ENCODE measurements at regions not wholly inside any gene's neighbourhood (a gene's known extent, or its start where the extent isn't known, plus 50 kb on each side); places are given as distances from the start of the nearest gene placed in this dataset.
A peak's percentile ranks its signal among the peaks of the same experiment; 100 is the strongest.

DNA sequence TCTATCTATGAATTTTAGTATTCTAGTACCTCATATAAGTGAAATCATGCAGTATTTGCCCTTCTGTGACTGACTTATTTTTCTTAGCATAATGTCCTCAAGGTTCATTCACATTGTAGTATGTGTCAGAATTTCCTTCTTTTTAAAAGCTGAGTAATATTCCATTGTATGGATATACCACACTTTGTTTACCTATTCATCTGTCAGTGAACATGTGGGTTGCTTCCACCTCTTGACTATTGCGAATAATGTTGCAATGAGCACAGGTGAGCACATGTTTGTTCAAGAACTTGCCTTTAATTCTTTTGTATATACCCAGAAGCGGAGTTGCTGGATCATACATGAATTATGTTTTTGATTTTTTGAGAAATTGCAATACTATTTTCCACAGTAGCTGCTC is 187.4 kb upstream of the RBMS1 start:
- DNase-seq: no peak

DNA sequence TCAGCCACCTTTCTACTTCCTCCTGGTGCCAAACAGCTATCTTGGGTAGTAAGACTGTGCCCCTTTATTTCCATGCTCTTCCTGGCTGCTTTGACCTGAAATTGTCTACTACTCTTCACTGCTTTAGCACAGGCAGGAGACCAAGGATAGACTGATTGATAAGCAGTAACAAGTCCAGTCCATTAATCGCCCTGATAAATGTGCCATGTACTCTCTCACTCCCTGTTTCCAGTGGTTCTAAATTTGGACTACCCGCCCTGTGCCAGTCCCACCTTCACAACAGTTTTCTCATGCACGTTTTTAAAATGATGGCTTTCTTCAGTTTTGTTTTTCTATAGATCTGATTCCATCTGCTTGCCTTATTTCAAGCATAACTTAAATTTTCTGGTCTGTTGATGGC is 189.6 kb upstream of the RBMS1 start:
- no peak for DNase-seq

DNA sequence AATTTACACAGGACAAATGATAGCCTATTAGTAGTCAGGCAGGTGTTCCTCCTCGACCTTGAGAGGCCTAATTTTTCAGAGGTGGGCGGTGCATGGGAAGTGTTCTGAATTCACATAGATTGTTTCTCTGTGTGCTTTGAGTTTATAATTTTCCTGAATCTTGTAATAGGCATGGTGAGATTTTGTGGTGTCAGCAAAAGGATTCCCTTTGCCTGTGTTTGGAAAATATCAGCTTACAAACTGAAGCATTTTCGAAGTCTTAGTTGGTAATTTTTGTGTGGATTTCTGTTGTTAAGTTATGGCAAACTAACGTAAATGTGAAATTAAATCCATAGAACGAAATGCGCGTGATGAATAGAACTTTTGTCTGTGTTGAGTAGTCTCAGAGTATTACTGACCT is 194.0 kb upstream of the RBMS1 start:
- DNase-seq: no peak

DNA sequence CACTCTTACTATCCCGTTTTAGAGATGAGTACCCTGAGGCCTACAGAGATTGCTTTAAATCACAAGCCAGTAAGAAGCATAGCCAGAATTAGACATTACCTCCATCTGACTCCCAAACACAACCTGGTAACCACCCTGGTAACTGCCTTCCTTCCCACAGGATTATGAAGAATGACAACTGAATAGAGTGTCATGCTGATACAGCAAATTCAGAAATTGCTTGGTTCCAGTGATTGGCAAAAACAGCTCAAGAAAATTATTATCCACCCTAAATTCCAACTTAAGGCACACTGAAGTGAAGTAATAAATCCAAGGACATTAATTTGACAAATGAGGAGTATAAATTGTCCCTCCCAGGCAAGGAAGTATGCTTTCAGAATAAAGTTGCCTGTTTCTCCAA is 195.8 kb upstream of the RBMS1 start:
- DNase-seq: no peak

DNA sequence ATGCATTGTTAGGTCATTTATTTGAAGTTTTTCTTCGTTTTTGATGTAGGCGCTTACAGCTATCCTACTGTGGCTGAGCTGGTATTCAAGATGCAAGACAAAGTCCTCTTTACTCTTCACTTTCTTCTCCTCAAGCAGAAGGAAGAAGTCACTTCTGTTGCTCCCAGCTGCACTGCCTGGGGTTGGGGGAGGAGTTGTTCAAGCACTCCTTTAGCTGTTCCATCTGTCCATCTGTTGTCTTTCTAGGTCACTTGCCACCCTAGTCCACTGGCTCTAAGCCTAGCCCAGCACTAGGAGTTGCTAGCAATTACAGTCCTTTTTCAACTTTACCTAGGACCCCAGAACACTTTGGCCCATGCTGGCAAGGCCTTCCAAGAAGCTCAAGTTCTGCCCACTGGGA is 200.6 kb upstream of the RBMS1 start:
- no peak for DNase-seq

- peak in 1 of 5 donors; percentile 20 for DNase-seq
Observed at GRCh38 chr2:160694631-160695030, 201.0 kb upstream of the RBMS1 start.

DNA sequence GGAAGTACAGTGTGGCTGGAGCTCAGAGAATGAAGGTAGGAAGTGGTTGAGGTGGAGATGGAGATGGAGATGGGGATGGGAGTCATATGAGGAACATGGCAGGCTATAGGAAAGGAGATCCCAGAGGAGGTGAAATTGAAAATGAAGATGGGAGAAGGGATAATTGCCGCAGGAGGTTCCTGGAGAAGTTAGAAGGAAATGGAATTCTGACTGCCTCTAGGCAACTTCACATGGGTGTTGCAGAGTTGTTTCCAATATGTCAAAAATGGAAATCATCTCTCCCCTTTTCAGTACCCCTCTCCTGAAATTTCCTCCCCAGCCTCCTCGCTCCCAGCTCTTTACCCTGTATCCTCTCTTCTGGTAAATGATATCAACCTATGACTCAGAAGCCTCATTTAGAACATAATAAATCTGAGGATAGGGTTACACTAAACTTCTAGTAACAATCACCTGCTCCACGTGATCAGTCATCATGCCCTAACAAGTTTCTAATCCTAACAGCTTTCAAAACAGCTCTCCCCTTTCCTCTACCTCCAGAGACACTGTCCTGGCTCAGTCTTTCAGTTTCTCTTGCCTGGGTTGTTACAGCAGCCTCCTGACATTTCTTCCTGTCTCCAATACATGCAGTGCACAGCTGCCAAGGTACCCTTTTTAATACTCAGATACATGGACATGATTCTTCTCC is 201.9 kb upstream of the RBMS1 start:
- DNase-seq: no peak

GRCh38 chr2:160696087-160696452 is 202.5 kb upstream of the RBMS1 start:
- no peak for DNase-seq

DNA sequence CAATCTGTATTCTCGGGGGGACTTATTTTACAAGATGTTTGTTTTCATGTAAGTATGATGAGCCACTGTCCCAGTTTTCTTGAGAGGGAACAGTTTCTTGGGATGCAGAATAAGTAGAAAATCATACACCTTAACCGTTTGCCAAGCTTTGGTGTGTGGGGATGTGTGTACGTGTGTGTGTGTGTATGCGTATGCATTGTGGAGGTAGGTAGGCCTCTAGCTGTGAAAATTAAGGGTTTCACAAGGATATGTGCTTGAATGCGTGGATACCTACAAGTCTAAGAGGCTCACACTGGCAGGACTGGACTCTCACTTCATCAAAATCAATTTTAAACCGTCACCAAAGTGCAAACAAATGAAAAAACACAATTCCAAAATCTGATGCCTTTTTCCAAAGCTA is 204.2 kb upstream of the RBMS1 start:
- no peak for DNase-seq

- DNase-seq: no peak
Observed at GRCh38 chr2:160700021-160700814, 206.6 kb upstream of the RBMS1 start.

GRCh38 chr2:160701822-160702221 is 208.2 kb upstream of the RBMS1 start:
- no peak for DNase-seq

DNA sequence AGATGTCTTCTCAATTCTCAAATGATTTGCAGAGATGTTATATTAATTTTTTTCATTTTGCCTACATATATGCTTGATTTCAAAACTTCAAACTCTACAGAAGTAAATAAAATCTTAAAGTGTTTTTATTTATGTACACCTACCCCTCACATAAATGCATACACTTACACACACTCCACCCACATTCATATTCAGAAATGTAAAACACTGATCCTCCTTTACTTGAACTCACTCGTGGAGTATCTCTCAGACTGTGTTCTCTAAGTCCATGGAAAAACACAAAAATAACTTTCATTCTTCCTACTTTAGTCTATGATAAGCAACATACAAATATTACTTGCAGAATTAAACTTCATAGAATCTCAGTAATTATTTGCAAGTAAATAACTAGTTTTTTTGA is 209.1 kb upstream of the RBMS1 start:
- DNase-seq: no peak

DNA sequence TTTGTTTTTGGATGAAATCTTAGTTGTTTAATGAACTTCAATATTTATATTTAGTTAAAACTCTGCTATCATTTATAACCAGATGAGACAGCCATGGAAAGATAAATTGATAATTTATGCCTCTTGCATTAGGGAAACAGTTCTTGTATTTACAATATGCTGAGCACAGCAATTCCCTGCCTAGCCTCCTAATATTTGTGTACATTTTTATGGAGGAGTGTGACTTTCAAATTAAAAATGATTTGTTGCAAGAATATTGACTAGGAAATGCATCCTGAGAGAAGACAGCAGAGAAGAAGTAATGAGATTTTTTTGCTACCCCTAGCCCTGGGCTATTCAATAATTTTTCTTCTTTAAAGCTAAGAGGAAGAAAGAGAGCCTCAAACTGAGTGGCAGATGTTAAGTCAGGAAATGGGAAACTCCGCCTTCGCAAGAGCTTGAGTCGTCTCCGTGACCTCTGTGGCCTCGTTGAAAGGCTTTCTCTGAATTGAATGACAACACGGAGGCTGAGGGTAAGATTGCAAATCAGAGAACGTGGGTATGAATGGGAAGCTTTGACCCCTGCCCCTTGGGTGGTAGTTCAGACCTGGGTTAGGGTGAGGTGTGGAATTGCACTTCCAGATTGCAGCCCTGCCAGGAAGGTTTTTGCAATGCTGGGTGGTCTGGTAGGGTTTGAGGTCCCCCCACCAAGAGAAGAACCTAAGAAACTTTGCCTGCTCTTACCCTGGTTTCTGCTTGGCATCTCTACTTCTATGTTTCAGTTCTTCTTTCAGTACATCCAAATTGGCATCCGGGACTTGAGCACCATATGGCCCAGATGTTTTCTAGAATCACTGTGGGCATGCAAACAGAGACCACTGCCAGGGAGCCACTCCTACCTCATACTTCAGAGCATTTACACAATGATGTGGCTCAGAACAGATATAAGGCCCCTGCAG is 210.3 kb upstream of the RBMS1 start:
- DNase-seq: peak in 1 of 5 donors; percentile 16

DNA sequence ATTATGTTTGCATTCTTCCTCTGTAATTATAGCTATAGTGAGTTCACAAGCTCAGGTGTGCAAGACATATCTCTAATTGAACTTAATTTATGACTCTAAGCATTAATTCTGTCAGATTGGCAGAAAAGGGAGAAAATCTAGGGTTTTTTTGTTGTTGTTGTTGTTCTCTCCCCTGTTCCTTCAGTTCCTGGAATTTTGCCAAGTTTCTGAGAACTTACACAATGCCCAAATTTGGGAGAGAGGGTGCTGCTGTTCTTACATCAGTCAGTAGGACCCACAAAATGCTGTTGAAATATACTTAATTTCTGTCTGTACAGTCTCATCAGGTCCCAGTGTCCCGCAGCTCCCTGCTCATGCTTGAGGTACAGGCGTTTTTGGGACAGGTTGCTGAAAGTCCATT is 221.8 kb upstream of the RBMS1 start:
- no peak for DNase-seq

- DNase-seq: no peak
Observed at GRCh38 chr2:160719116-160719515, 225.5 kb upstream of the RBMS1 start.

- no peak for DNase-seq
Observed at GRCh38 chr2:160720098-160720497, 226.5 kb upstream of the RBMS1 start.

DNA sequence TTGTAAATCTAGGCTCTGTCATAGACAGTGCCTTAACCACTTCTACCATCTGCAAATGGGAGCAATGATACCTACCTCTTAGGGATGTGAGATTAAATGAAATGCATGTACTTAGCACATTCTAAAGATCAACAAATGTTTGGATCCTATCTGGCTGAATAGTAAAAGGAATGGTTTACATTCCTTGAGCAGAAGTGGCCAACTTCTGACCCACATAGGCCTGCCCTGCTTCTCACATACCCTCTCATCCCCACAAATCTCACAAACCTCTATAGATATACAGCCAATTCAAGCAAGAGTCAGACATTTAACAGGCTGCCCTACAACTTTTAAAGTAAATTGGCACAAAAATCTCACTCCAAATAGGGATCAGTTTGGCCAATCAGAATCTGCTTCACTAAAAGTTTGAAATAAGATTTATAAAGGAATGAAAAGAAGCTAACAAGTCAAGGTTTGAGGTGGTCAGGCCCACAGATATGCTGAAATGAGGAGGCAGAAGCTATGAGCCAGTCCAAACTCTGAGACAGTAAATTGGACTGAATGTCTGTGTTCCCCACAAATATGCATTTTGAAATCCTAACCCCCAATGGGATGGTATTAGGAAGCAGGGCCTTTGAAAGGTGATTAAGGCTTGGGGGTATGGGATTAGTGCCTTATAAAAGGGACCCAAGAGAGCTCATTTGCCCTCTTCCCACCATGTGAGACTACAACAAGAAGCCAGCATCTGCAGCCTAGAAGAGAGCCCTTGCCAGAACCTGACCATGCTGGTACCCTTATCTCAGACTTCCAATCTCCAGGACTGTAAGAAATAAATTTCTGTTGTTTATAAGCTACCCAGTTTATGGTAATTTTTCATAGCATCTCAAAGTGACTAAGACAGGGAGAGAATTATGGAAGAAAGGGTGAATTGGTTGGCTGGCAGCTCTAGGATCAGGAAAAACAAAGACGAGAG is 227.8 kb upstream of the RBMS1 start:
- DNase-seq: no peak

GRCh38 chr2:160726046-160726445 is 232.4 kb upstream of the RBMS1 start:
- no peak for DNase-seq

GRCh38 chr2:160730296-160730995 is 236.8 kb upstream of the RBMS1 start:
- no peak for DNase-seq

GRCh38 chr2:160731415-160731814 is 237.8 kb upstream of the RBMS1 start:
- DNase-seq: no peak

DNA sequence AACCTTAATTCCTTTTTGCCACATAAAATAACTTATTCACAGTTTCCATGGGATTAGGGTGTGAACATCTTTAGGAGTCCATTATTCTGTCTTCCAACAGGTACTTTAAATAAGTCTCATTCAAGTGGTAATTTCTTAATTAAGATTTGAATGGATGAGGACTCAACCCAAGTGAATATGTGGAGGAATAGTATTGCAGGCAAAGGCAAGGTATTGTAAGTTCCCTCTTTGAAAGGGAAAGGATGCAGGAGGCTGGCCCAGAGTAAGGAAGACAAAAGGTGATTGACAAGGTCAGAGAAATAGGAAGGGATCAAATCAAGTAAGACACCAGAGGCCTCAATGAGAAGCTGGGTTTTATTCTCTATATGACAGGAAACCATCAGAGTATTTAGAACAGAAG is 238.2 kb upstream of the RBMS1 start:
- DNase-seq: no peak

- DNase-seq: no peak
Observed at GRCh38 chr2:160735696-160736095, 242.1 kb upstream of the RBMS1 start.
